ENCODE measurements at regions not wholly inside any gene's neighbourhood (a gene's known extent, or its start where the extent isn't known, plus 50 kb on each side); places are given as distances from the start of the nearest gene placed in this dataset.
"Not testable (repeated sequence)": the region's sequence is repeated elsewhere in the genome, so short reads cannot be mapped to it uniquely, and the experiment has no call there.

GRCh38 chr7:49613759-49614158 is 159.7 kb upstream of the VWC2 start:
- TF ChIP-seq CTCF (IDR thresholded peaks at IDR 0.05) = no peak
- intact Hi-C loops (cut with micrococcal nuclease) = no loop called here

GRCh38 chr7:49614974-49615373 is 158.5 kb upstream of the VWC2 start:
- H3K4me3 Mint-ChIP-seq; H2AFZ ChIP-seq (ENCODE audit: insufficient read depth, low read depth, low read length, poor library complexity, severe bottlenecking); H3K9ac ChIP-seq (ENCODE audit: insufficient read depth, low read length, poor library complexity, severe bottlenecking); H3K4me3 ChIP-seq (replicated peaks in 1 of 3; ENCODE audit: low read depth in 2 of 3, low read length in 3 of 3); H3K27ac Mint-ChIP-seq; H3K79me2 ChIP-seq (ENCODE audit: insufficient read depth, low read length); H4K20me1 ChIP-seq (ENCODE audit: insufficient read depth, low read length); H3K4me1 ChIP-seq (ENCODE audit: control insufficient read depth in 1 of 2, insufficient read depth in 2 of 2, low read length in 2 of 2); H3K4me2 ChIP-seq (replicated peaks; ENCODE audit: extremely low read depth, low read length, poor library complexity, severe bottlenecking); DNase-seq; H3K9me3 ChIP-seq (replicated peaks in 1 of 2; ENCODE audit: control insufficient read depth in 1 of 2, insufficient read depth in 1 of 2, low read length in 2 of 2); intact Hi-C loops (cut with micrococcal nuclease); H3K36me3 ChIP-seq (replicated peaks in 1 of 2; ENCODE audit: control insufficient read depth in 1 of 2, insufficient read depth in 2 of 2, low read length in 2 of 2); H3K27ac ChIP-seq (ENCODE audit: low read depth in 1 of 2, low read length in 2 of 2); H3K27me3 ChIP-seq (ENCODE audit: control insufficient read depth in 2 of 2, insufficient read depth in 2 of 2, low read length in 2 of 2); H3K36me3 Mint-ChIP-seq; H3K4me1 Mint-ChIP-seq; H3K27me3 Mint-ChIP-seq (ENCODE audit: low read depth in 3 of 3): not testable (repeated sequence)
- peaks cover 0 to 13% (median 4%) of the 10 kb centered on the region in 7 donors for H3K9me3 Mint-ChIP-seq
- WGBS (ENCODE audit: insufficient coverage) = no CpG with 5 or more reads among the region's 6 CpGs

More at GRCh38 chr7:49613759-49614158, 159.7 kb upstream of the VWC2 start:
- Histone ChIP-seq H3K4me2 (replicated peaks; ENCODE audit: extremely low read depth, low read length, poor library complexity, severe bottlenecking) (no peak overlapping the region), H3K27ac (ENCODE audit: low read depth in 1 of 2, low read length in 2 of 2) (no peak overlapping the region), H2AFZ (ENCODE audit: insufficient read depth, low read depth, low read length, poor library complexity, severe bottlenecking) (no peak overlapping the region), H3K9me3 (replicated peaks in 1 of 2; ENCODE audit: control insufficient read depth in 1 of 2, insufficient read depth in 1 of 2, low read length in 2 of 2) (peaks cover 0 to 2% of the 10 kb centered on the region in 2 donors), H3K27me3 (ENCODE audit: control insufficient read depth in 2 of 2, insufficient read depth in 2 of 2, low read length in 2 of 2) (no peaks in the 10 kb centered on the region), H3K9ac (ENCODE audit: insufficient read depth, low read length, poor library complexity, severe bottlenecking) (no peak overlapping the region), H4K20me1 (ENCODE audit: insufficient read depth, low read length) (no peaks in the 10 kb centered on the region), H3K79me2 (ENCODE audit: insufficient read depth, low read length) (no peaks in the 10 kb centered on the region), H3K4me3 (replicated peaks in 1 of 3; ENCODE audit: low read depth in 2 of 3, low read length in 3 of 3) (no peak overlapping the region), H3K4me1 (ENCODE audit: control insufficient read depth in 1 of 2, insufficient read depth in 2 of 2, low read length in 2 of 2) (no peaks in the 10 kb centered on the region), H3K36me3 (replicated peaks in 1 of 2; ENCODE audit: control insufficient read depth in 1 of 2, insufficient read depth in 2 of 2, low read length in 2 of 2) (no peaks in the 10 kb centered on the region)
- peaks cover 0 to 6% (median 3%) of the 10 kb centered on the region in 7 donors for H3K9me3 Mint-ChIP-seq
- no peak for DNase-seq
- no peak overlapping the region for H3K27ac Mint-ChIP-seq
- no peak overlapping the region for H3K4me3 Mint-ChIP-seq
- WGBS (ENCODE audit: insufficient coverage) = no CpG with 5 or more reads among the region's 2 CpGs
- H3K4me1 Mint-ChIP-seq = no peaks in the 10 kb centered on the region
- H3K36me3 Mint-ChIP-seq = no peaks in the 10 kb centered on the region
- peaks cover 0 to 3% (median 0%) of the 10 kb centered on the region in 3 donors for H3K27me3 Mint-ChIP-seq (ENCODE audit: low read depth in 3 of 3)
